ENCODE measurements at regions not wholly inside any gene's neighbourhood (a gene's known extent, or its start where the extent isn't known, plus 50 kb on each side); places are given as distances from the start of the nearest gene placed in this dataset.

- ChIA-PET CTCF (no interaction called here), POLR2A (ENCODE audit: low non-redundant PET) (no interaction called here)
- no TSS peak for BruUV-seq (replicated peaks)
- H3K36me3 ChIP-seq (ENCODE audit: insufficient read depth, low read length, poor library complexity, severe bottlenecking): no peaks in the 10 kb centered on the region
- H3K9me3 ChIP-seq (ENCODE audit: low read depth, low read length, poor library complexity, severe bottlenecking): no peaks in the 10 kb centered on the region
- no peak for DNase-seq (ENCODE audit: low spot score)
- TF ChIP-seq EZH2 (IDR thresholded peaks at IDR 0.05; ENCODE audit: borderline replicate concordance, low read depth, low read length, poor library complexity, severe bottlenecking) (no peak), CTCF (conservative IDR thresholded peaks at IDR 0.05; ENCODE audit: low read depth, low read length) (no peak)
- H3K27ac ChIP-seq (ENCODE audit: low read depth, low read length, poor library complexity, severe bottlenecking): no peak overlapping the region
- H3K4me1 ChIP-seq (ENCODE audit: insufficient read depth, low read length, poor library complexity, severe bottlenecking): no peaks in the 10 kb centered on the region
- H3K4me3 ChIP-seq (ENCODE audit: low read depth, low read length, poor library complexity, severe bottlenecking): no peak overlapping the region
- no peaks in the 10 kb centered on the region for H3K27me3 ChIP-seq (replicated peaks; ENCODE audit: insufficient read depth, low read depth, low read length, poor library complexity)
- intact Hi-C loops (cut with micrococcal nuclease; ENCODE audit: unreplicated experiment): no loop called here
Measured at GRCh38 chr2:51528156-51528555, 496.2 kb upstream of the NRXN1 start.

DNA sequence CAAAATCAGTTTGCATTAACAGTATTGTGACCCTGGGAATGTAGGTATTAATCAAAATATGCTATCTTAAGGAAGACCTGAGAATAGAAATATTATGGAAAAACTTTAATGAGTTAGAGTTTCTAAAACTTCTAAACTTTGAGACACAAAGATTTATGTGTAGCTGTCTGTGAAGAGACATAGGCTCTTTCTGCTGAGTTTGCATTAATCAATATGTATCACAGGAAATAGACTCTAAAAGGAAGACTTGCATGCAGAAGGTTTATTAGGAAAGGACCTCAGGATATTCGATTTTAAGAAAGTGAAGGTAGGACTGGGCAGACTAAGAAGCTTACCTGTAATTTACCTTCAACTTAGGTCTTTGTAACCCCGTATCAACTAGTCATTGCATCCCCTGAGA lies 494.8 kb upstream of the NRXN1 start:
- no peaks in the 10 kb centered on the region for H3K36me3 ChIP-seq (ENCODE audit: insufficient read depth, low read length, poor library complexity, severe bottlenecking)
- intact Hi-C loops (cut with micrococcal nuclease; ENCODE audit: unreplicated experiment): no loop called here
- H3K27me3 ChIP-seq (replicated peaks; ENCODE audit: insufficient read depth, low read depth, low read length, poor library complexity): no peaks in the 10 kb centered on the region
- H3K27ac ChIP-seq (ENCODE audit: low read depth, low read length, poor library complexity, severe bottlenecking): no peak overlapping the region
- BruUV-seq (replicated peaks): no TSS peak
- no peak for DNase-seq (ENCODE audit: low spot score)
- CTCF ChIA-PET: no interaction called here
- no peak overlapping the region for H3K4me3 ChIP-seq (ENCODE audit: low read depth, low read length, poor library complexity, severe bottlenecking)
- no peaks in the 10 kb centered on the region for H3K4me1 ChIP-seq (ENCODE audit: insufficient read depth, low read length, poor library complexity, severe bottlenecking)
- POLR2A ChIA-PET (ENCODE audit: low non-redundant PET): no interaction called here
- no peaks in the 10 kb centered on the region for H3K9me3 ChIP-seq (ENCODE audit: low read depth, low read length, poor library complexity, severe bottlenecking)
- TF ChIP-seq CTCF (conservative IDR thresholded peaks at IDR 0.05; ENCODE audit: low read depth, low read length) (no peak), EZH2 (IDR thresholded peaks at IDR 0.05; ENCODE audit: borderline replicate concordance, low read depth, low read length, poor library complexity, severe bottlenecking) (no peak)

GRCh38 chr2:51516667-51517066 lies 484.7 kb upstream of the NRXN1 start:
- H3K9me3 ChIP-seq (ENCODE audit: low read depth, low read length, poor library complexity, severe bottlenecking): no peaks in the 10 kb centered on the region
- DNase-seq (ENCODE audit: low spot score): no peak
- ChIA-PET CTCF (no interaction called here), POLR2A (ENCODE audit: low non-redundant PET) (no interaction called here)
- TF ChIP-seq CTCF (conservative IDR thresholded peaks at IDR 0.05; ENCODE audit: low read depth, low read length): no peak
- H3K4me3 ChIP-seq (ENCODE audit: low read depth, low read length, poor library complexity, severe bottlenecking): no peak overlapping the region
- no peaks in the 10 kb centered on the region for H3K36me3 ChIP-seq (ENCODE audit: insufficient read depth, low read length, poor library complexity, severe bottlenecking)
- H3K4me1 ChIP-seq (ENCODE audit: insufficient read depth, low read length, poor library complexity, severe bottlenecking): no peaks in the 10 kb centered on the region
- H3K27ac ChIP-seq (ENCODE audit: low read depth, low read length, poor library complexity, severe bottlenecking): no peak overlapping the region
- intact Hi-C loops (cut with micrococcal nuclease; ENCODE audit: unreplicated experiment): no loop called here
- BruUV-seq (replicated peaks): no TSS peak
- peaks cover 7% of the 10 kb centered on the region for H3K27me3 ChIP-seq (replicated peaks; ENCODE audit: insufficient read depth, low read depth, low read length, poor library complexity)
